Fibroblast of lung (primary cell): ENCODE measurements at regions not wholly inside any gene's neighbourhood (a gene's known extent, or its start where the extent isn't known, plus 50 kb on each side); places are given as distances from the start of the nearest gene placed in this dataset.

Source experiments
- CTCF ChIP-seq, 2 donors: IDR thresholded peaks in 1 of 2; conservative IDR thresholded peaks in 1 of 2; 1 replicate in 1 of 2; 2 replicates in 1 of 2; pipeline ENCODE4 v1.5.1; 2011 to 2012; ENCODE audit warnings: low read length in 2 of 2, control low read depth in 1 of 2, inconsistent platforms in 1 of 2, low read depth in 1 of 2, mild to moderate bottlenecking in 1 of 2
- EZH2 ChIP-seq: IDR thresholded peaks from 2 replicates; pipeline ENCODE4 v1.5.1; 2012; ENCODE audit warnings: low read length, control low read depth, mild to moderate bottlenecking; ENCODE audit errors: missing control alignments

GRCh38 chr2:6648596-6649247, 217.0 kb downstream of the CMPK2 start:
- TF ChIP-seq CTCF (conservative IDR thresholded peaks at IDR 0.05 in 1 of 2, IDR thresholded peaks at IDR 0.05 in 1 of 2; ENCODE audit: low read depth in 1 of 2, low read length in 2 of 2) (no peak), EZH2 (no peak)
